Gastrocnemius medialis (tissue), 4 donors: ENCODE measurements at regions not wholly inside any gene's neighbourhood (a gene's known extent, or its start where the extent isn't known, plus 50 kb on each side); places are given as distances from the start of the nearest gene placed in this dataset.

ENCODE experiments used
- ATAC-seq, 2 donors: fragments of 150-250 bp; one replicate each; pipeline ENCODE4 v1.9.1; 2016
- DNase-seq, 2 donors: peaks; one replicate each; pipeline ENCODE4 v3.0.0-alpha.2; 2019
- H3K27ac ChIP-seq, 4 donors: fragments of 200-600 bp; sonication (generic); 1 replicate in 1 of 4; 2 replicates in 3 of 4; pipeline ENCODE4 v1.5.1; 2016 to 2018; ENCODE audit warnings: mild to moderate bottlenecking in 2 of 4, moderate library complexity in 1 of 4
- H3K27me3 ChIP-seq, 3 donors: fragments of 200-600 bp; sonication (generic) in 2 of 3; 1 replicate in 1 of 3; 2 replicates in 2 of 3; pipeline versions ENCODE4 v1.5.1 to v1.6.0; 2016 to 2019; ENCODE audit warnings: mild to moderate bottlenecking in 1 of 3, moderate library complexity in 1 of 3
- H3K36me3 ChIP-seq, 2 donors: fragments of 200-600 bp; sonication (generic) in 1 of 2; one replicate each; pipeline ENCODE4 v1.5.1; 2017 to 2018
- H3K4me1 ChIP-seq, 2 donors: fragments of 200-600 bp; sonication (generic) in 1 of 2; one replicate each; pipeline ENCODE4 v1.5.1; 2016 to 2017; ENCODE audit warnings: mild to moderate bottlenecking in 2 of 2
- H3K4me3 ChIP-seq, 4 donors: fragments of 200-600 bp; sonication (generic) in 3 of 4; 1 replicate in 1 of 4; 2 replicates in 3 of 4; pipeline ENCODE4 v1.5.1; 2016 to 2019; ENCODE audit warnings: mild to moderate bottlenecking in 2 of 4
- H3K9me3 ChIP-seq, 3 donors: fragments of 200-600 bp; sonication (generic) in 2 of 3; 1 replicate in 1 of 3; 2 replicates in 2 of 3; pipeline ENCODE4 v1.5.1; 2016 to 2019
- CTCF ChIP-seq, 5 experiments: fragments of 450-650 bp in 3 of 5; fragments of 200-600 bp in 2 of 5; sonication (generic) in 2 of 5; IDR thresholded peaks in 4 of 5; conservative IDR thresholded peaks in 1 of 5; 1 replicate in 4 of 5; 2 replicates in 1 of 5; pipeline ENCODE4 v1.5.1; 2016 to 2019; ENCODE audit warnings: antibody characterized with exemption in 5 of 5, mild to moderate bottlenecking in 3 of 5, moderate library complexity in 3 of 5
- POLR2A ChIP-seq, 2 donors: fragments of 450-650 bp; IDR thresholded peaks; one replicate each; pipeline ENCODE4 v1.6.1; 2017; ENCODE audit warnings: antibody characterized with exemption in 2 of 2, mild to moderate bottlenecking in 2 of 2, moderate library complexity in 2 of 2
- in situ Hi-C, 4 donors: fragments of 200-750 bp; cut with MboI; loops; one replicate each; pipeline versions ENCODE4 v1.15.0 to v1.8.0; 2017; ENCODE audit warnings: low sequenced_read_pairs in 4 of 4
- intact Hi-C: fragments of 100-400 bp; cut with DNase I; formaldehyde crosslinking; loops from one replicate; pipeline ENCODE4 v1.15.1; 2023; ENCODE audit warnings: low total_unique reads

DNA sequence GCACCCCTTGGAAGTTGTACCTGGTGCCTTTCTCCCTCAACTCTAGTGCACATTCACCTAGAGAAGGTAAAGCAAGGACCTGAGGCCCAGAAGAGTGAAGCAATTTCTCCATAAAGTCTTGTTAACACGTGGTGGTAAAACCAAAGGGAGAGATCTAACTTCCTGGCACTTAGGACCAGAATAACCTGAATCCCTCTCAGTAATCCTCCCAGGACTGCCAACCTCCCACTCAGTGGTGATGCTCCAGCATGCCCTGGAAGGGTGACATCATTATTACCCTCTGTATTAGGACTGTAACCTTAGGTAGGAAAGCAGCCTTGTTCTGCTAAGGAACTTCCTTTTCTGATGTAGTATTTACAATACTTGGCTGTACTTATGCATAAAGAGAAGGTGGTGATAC is 330.6 kb upstream of the MARCKS start:
- H3K9me3 ChIP-seq, result no peaks in the 10 kb centered on the region
- no peak overlapping the region for H3K27ac ChIP-seq
- intact Hi-C loops (no loop called here), in situ Hi-C loops (no loop called here)
- H3K27me3 ChIP-seq, result no peaks in the 10 kb centered on the region
- H3K36me3 ChIP-seq, result no peaks in the 10 kb centered on the region
- ATAC-seq, result no peak
- no peaks in the 10 kb centered on the region for H3K4me1 ChIP-seq
- no peak overlapping the region for H3K4me3 ChIP-seq
- TF ChIP-seq POLR2A (IDR thresholded peaks at IDR 0.05) (no peak), CTCF (IDR thresholded peaks at IDR 0.05 in 4 of 5, conservative IDR thresholded peaks at IDR 0.05 in 1 of 5) (no peak)
- DNase-seq, result no peak

DNA sequence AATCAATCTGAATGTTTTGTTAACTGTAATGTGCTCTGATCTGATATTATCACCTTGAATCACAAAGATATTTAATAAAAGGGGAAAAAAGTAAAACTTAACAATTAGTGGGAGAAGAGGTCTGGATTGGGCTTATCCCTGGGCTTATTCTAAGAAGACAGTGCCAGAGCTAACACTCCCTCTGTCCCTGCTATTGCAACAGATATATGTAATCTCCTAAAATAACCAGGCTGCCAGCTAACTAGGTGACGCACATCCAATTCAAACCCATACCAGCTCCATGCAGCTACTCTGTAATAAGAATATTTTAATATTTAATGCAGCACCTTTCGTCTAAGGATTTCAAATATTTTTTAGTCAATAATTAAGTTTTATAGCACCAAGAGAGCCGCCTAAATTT is 330.1 kb upstream of the MARCKS start:
- no peaks in the 10 kb centered on the region for H3K27me3 ChIP-seq
- ATAC-seq (peak in 1 of 2 donors; percentile 72), DNase-seq (no peak)
- no peaks in the 10 kb centered on the region for H3K4me1 ChIP-seq
- intact Hi-C loops (no loop called here), in situ Hi-C loops (no loop called here)
- H3K27ac ChIP-seq, result no peak overlapping the region
- TF ChIP-seq POLR2A (IDR thresholded peaks at IDR 0.05) (no peak), CTCF (IDR thresholded peaks at IDR 0.05 in 4 of 5, conservative IDR thresholded peaks at IDR 0.05 in 1 of 5) (no peak)
- H3K4me3 ChIP-seq, result no peak overlapping the region
- H3K9me3 ChIP-seq, result no peaks in the 10 kb centered on the region
- no peaks in the 10 kb centered on the region for H3K36me3 ChIP-seq

- DNase-seq (no peak), ATAC-seq (no peak)
- Histone ChIP-seq H3K27ac (no peak overlapping the region), H3K9me3 (no peaks in the 10 kb centered on the region), H3K36me3 (no peaks in the 10 kb centered on the region), H3K4me3 (no peak overlapping the region), H3K4me1 (no peaks in the 10 kb centered on the region), H3K27me3 (no peaks in the 10 kb centered on the region)
- in situ Hi-C loops (no loop called here), intact Hi-C loops (no loop called here)
- no peak for TF ChIP-seq CTCF (IDR thresholded peaks at IDR 0.05 in 4 of 5, conservative IDR thresholded peaks at IDR 0.05 in 1 of 5)
These were observed 329.0 kb upstream of the MARCKS start for GRCh38 chr6:113528111-113528510.

DNA sequence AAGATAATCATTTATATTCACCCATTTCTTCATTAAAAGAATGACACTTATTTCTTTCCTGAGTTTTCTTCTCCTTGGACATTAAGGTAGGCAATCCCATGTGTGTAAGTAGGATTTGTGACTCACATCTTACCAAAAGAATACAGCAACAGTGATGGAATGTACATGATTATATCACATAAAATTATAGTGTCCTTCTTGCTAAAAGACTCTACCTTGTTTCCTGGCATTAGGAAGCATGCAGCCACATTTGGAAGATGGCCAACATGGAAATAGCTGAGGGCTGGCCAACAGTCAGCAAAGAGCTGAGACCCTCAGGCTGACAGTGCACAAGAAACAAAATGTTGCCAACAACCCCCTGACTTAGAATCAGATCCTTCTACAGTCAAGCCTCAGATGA is 327.9 kb upstream of the MARCKS start:
- TF ChIP-seq POLR2A (IDR thresholded peaks at IDR 0.05) (no peak), CTCF (IDR thresholded peaks at IDR 0.05 in 4 of 5, conservative IDR thresholded peaks at IDR 0.05 in 1 of 5) (no peak)
- in situ Hi-C loops, result no loop called here
- Histone ChIP-seq H3K36me3 (no peaks in the 10 kb centered on the region), H3K27ac (no peak overlapping the region), H3K9me3 (no peaks in the 10 kb centered on the region), H3K27me3 (no peaks in the 10 kb centered on the region), H3K4me1 (no peaks in the 10 kb centered on the region), H3K4me3 (no peak overlapping the region)
- no peak for DNase-seq
- ATAC-seq, result no peak
- intact Hi-C loops, result no loop called here

DNA sequence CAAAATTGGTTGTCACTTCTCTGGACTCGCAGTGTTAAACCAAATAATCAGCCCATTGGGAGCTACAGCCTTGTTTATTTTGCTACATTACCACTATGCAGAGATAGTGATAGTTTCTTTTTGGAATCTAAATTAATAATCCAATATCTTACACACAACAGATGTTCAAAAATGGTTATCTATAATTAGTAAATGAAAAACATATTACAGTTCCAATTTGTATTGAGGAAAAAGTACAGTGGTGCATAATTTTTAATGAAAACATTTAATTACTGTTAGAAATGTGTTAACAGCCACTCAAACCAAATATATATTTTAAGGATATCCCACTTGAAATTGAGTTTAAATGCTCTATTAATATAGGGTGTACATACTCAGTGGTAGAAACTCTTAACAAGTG is 327.3 kb upstream of the MARCKS start:
- ATAC-seq (no peak), DNase-seq (no peak)
- Histone ChIP-seq H3K4me1 (no peaks in the 10 kb centered on the region), H3K36me3 (no peaks in the 10 kb centered on the region), H3K27me3 (no peaks in the 10 kb centered on the region), H3K9me3 (no peaks in the 10 kb centered on the region), H3K4me3 (no peak overlapping the region), H3K27ac (no peak overlapping the region)
- intact Hi-C loops (no loop called here), in situ Hi-C loops (no loop called here)
- TF ChIP-seq POLR2A (IDR thresholded peaks at IDR 0.05) (no peak), CTCF (IDR thresholded peaks at IDR 0.05 in 4 of 5, conservative IDR thresholded peaks at IDR 0.05 in 1 of 5) (no peak)
